ENCODE measurements at regions not wholly inside any gene's neighbourhood (a gene's known extent, or its start where the extent isn't known, plus 50 kb on each side); places are given as distances from the start of the nearest gene placed in this dataset.

GRCh38 chr2:215531284-215531683, 95.4 kb upstream of the FN1 start:
- TF ChIP-seq, protein P1, sequence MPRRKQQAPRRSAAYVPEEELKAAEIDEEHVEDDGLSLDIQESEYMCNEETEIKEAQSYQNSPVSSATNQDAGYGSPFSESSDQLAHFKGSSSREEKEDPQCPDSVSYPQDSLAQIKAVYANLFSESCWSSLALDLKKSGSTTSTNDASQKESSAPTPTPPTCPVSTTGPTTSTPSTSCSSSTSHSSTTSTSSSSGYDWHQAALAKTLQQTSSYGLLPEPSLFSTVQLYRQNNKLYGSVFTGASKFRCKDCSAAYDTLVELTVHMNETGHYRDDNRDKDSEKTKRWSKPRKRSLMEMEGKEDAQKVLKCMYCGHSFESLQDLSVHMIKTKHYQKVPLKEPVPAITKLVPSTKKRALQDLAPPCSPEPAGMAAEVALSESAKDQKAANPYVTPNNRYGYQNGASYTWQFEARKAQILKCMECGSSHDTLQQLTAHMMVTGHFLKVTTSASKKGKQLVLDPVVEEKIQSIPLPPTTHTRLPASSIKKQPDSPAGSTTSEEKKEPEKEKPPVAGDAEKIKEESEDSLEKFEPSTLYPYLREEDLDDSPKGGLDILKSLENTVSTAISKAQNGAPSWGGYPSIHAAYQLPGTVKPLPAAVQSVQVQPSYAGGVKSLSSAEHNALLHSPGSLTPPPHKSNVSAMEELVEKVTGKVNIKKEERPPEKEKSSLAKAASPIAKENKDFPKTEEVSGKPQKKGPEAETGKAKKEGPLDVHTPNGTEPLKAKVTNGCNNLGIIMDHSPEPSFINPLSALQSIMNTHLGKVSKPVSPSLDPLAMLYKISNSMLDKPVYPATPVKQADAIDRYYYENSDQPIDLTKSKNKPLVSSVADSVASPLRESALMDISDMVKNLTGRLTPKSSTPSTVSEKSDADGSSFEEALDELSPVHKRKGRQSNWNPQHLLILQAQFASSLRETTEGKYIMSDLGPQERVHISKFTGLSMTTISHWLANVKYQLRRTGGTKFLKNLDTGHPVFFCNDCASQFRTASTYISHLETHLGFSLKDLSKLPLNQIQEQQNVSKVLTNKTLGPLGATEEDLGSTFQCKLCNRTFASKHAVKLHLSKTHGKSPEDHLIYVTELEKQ (CRISPR knock-in tag; IDR thresholded peaks at IDR 0.05), result no peak
- TF ChIP-seq POLR2A (conservative IDR thresholded peaks at IDR 0.05) (no peak), CTCF (IDR thresholded peaks at IDR 0.05 in 2 of 3, conservative IDR thresholded peaks at IDR 0.05 in 1 of 3; ENCODE audit: insufficient read depth in 2 of 3, low read depth in 1 of 3, low read length in 3 of 3) (no peak), ZBTB11 (CRISPR knock-in tag; IDR thresholded peaks at IDR 0.05) (no peak)
